Esophagus squamous epithelium (tissue), 4 donors: ENCODE measurements at regions not wholly inside any gene's neighbourhood (a gene's known extent, or its start where the extent isn't known, plus 50 kb on each side); places are given as distances from the start of the nearest gene placed in this dataset.

Source experiments
- CTCF ChIP-seq, 6 experiments: fragments of 450-650 bp in 4 of 6; fragments of 200-600 bp in 2 of 6; sonication (generic) in 2 of 6; IDR thresholded peaks; one replicate each; pipeline ENCODE4 v1.5.1; 2016 to 2019; ENCODE audit warnings: antibody characterized with exemption in 6 of 6, mild to moderate bottlenecking in 4 of 6, moderate library complexity in 4 of 6
- POLR2A ChIP-seq, 4 donors: fragments of 450-650 bp; IDR thresholded peaks; one replicate each; pipeline ENCODE4 v1.6.1; 2017; ENCODE audit warnings: antibody characterized with exemption in 4 of 4, mild to moderate bottlenecking in 4 of 4, moderate library complexity in 3 of 4

GRCh38 chr22:25367756-25368155, 148.3 kb downstream of the CRYBB2 start:
- no peak for TF ChIP-seq CTCF (IDR thresholded peaks at IDR 0.05)
- no peak for TF ChIP-seq POLR2A (IDR thresholded peaks at IDR 0.05)
